Upper lobe of left lung (tissue), 4 donors: ENCODE measurements at regions not wholly inside any gene's neighbourhood (a gene's known extent, or its start where the extent isn't known, plus 50 kb on each side); places are given as distances from the start of the nearest gene placed in this dataset.

Experiments used
- POLR2A ChIP-seq, 4 donors: fragments of 450-650 bp; IDR thresholded peaks; one replicate each; pipeline ENCODE4 v1.5.1; 2016 to 2017; ENCODE audit warnings: antibody characterized with exemption in 4 of 4, mild to moderate bottlenecking in 2 of 4
- TF ChIP-seq, protein P1 (sequence below), 6 experiments: fragments of 450-650 bp in 4 of 6; fragments of 200-600 bp in 2 of 6; sonication (generic) in 2 of 6; IDR thresholded peaks; one replicate each; pipeline ENCODE4 v1.5.1; 2016 to 2019; ENCODE audit warnings: antibody characterized with exemption in 6 of 6

DNA sequence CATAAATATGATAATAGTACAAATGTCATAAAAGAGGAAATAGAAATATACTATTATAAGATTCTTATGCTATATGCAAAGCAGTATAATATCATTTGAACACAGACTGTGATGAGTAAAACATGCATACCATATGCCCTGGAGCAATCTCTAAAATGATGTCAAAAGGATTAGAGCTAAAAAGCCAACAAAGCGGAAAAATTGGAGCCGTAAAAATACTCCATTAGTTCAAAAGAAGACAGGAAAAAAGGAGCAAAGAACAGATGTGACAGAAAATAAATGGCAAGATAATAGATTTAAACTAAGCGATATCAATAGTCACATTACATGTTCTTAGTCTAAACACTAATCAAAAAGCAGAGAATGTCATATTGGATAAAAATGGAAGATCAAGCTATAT is 191.0 kb upstream of the PLPP4 start:
- TF ChIP-seq, protein P1, sequence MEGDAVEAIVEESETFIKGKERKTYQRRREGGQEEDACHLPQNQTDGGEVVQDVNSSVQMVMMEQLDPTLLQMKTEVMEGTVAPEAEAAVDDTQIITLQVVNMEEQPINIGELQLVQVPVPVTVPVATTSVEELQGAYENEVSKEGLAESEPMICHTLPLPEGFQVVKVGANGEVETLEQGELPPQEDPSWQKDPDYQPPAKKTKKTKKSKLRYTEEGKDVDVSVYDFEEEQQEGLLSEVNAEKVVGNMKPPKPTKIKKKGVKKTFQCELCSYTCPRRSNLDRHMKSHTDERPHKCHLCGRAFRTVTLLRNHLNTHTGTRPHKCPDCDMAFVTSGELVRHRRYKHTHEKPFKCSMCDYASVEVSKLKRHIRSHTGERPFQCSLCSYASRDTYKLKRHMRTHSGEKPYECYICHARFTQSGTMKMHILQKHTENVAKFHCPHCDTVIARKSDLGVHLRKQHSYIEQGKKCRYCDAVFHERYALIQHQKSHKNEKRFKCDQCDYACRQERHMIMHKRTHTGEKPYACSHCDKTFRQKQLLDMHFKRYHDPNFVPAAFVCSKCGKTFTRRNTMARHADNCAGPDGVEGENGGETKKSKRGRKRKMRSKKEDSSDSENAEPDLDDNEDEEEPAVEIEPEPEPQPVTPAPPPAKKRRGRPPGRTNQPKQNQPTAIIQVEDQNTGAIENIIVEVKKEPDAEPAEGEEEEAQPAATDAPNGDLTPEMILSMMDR (IDR thresholded peaks at IDR 0.05): no peak
- TF ChIP-seq POLR2A (IDR thresholded peaks at IDR 0.05): no peak
